ENCODE measurements at regions not wholly inside any gene's neighbourhood (a gene's known extent, or its start where the extent isn't known, plus 50 kb on each side); places are given as distances from the start of the nearest gene placed in this dataset.

- no peak overlapping the region for H2BK5ac ChIP-seq (ENCODE audit: low read depth, low read length)
Measured at GRCh38 chr9:16960084-16960483, 89.6 kb upstream of the BNC2 start.

More at GRCh38 chr9:16960084-16960483, 89.6 kb upstream of the BNC2 start:
- H4K5ac ChIP-seq (ENCODE audit: insufficient read length, low read depth, low read length): no peak overlapping the region
- TF ChIP-seq FOSL1 (IDR thresholded peaks at IDR 0.05; ENCODE audit: insufficient read depth, low read depth, low read length) (no peak), SIRT6 (IDR thresholded peaks at IDR 0.05; ENCODE audit: low read length) (no peak), CREB1 (IDR thresholded peaks at IDR 0.05) (no peak), PHF8 (conservative IDR thresholded peaks at IDR 0.05; ENCODE audit: low read depth, low read length) (no peak), BCL11A (IDR thresholded peaks at IDR 0.05; ENCODE audit: low read depth in 2 of 2, low read length in 2 of 2) (no peak), RNF2 (IDR thresholded peaks at IDR 0.05; ENCODE audit: borderline replicate concordance, low read depth, low read length, missing control alignments, poor library complexity, severe bottlenecking) (no peak)
- no peak overlapping the region for H3K27ac ChIP-seq (ENCODE audit: low read depth, low read length)
- no peak overlapping the region for H3K23ac ChIP-seq (ENCODE audit: insufficient read length)
- ChIA-PET CTCF (ENCODE audit: partially characterized antibody) (interaction anchor here (1.6 kb wide), 1 partner anchor 8 kb away, joined by 3 read pairs; no protein-coding TSS in a partner anchor), POLR2A (ENCODE audit: partially characterized antibody) (no interaction called here)
- H3K79me1 ChIP-seq (ENCODE audit: low read depth, low read length): no peaks in the 10 kb centered on the region
- 94% methylated on average over 2 of the region's 2 CpGs; no CpG with 5 or more reads in 1 of the 2 experiments for WGBS, 2 experiments (ENCODE audit: extremely low coverage in 1 of 2, insufficient coverage in 1 of 2, insufficient read length in 1 of 2, insufficient replicate concordance in 2 of 2, low coverage in 1 of 2, low lambda C conversion rate in 2 of 2, missing lambda C conversion rate in 1 of 2)
- H4K8ac ChIP-seq (ENCODE audit: extremely low read depth, insufficient read depth, low read length): no peak overlapping the region
- no peak overlapping the region for H3K14ac ChIP-seq (ENCODE audit: insufficient read length)
- H3K4ac ChIP-seq (replicated peaks; ENCODE audit: insufficient read length, low read depth, low read length): no peak overlapping the region
- H3K23me2 ChIP-seq (ENCODE audit: low read depth, low read length): no peaks in the 10 kb centered on the region; the same call in 1 of the 2 replicates
- no peak for FAIRE-seq
- H3K79me2 ChIP-seq (ENCODE audit: control insufficient read depth in 1 of 2, insufficient read depth in 2 of 2, low read length in 2 of 2): no peaks in the 10 kb centered on the region
- H2BK15ac ChIP-seq (ENCODE audit: low read length): no peak overlapping the region
- no peak overlapping the region for H2BK120ac ChIP-seq (replicated peaks; ENCODE audit: low read depth, low read length)
- H3K36me3 ChIP-seq (ENCODE audit: control insufficient read depth in 2 of 4, insufficient read depth in 4 of 4, low read length in 3 of 4): no peaks in the 10 kb centered on the region
- no peak overlapping the region for H3K4me3 ChIP-seq (ENCODE audit: extremely low read depth in 1 of 4, insufficient read depth in 2 of 4, low read depth in 3 of 4, low read length in 4 of 4)
- no peaks in the 10 kb centered on the region for H3K27me3 ChIP-seq (replicated peaks in 1 of 4; ENCODE audit: control insufficient read depth in 3 of 4, extremely low read depth in 1 of 4, insufficient read depth in 3 of 4, low read length in 3 of 4)
- H3K9me3 ChIP-seq (ENCODE audit: insufficient read depth in 2 of 2, low read depth in 1 of 2, low read length in 1 of 2): no peaks in the 10 kb centered on the region
- H4K91ac ChIP-seq (replicated peaks; ENCODE audit: insufficient read length, low read length): no peak overlapping the region
- no peak overlapping the region for H2BK12ac ChIP-seq (ENCODE audit: low read depth, low read length)
- no peak overlapping the region for H3K9ac ChIP-seq (replicated peaks in 1 of 4; ENCODE audit: extremely low read depth in 1 of 4, low read depth in 3 of 4, low read length in 3 of 4)
- H3K4me2 ChIP-seq (ENCODE audit: insufficient read depth in 1 of 2, low read depth in 2 of 2, low read length in 2 of 2): no peak overlapping the region
- H3K18ac ChIP-seq (ENCODE audit: extremely low read depth, low read length): no peak overlapping the region
- H3K56ac ChIP-seq (replicated peaks; ENCODE audit: insufficient read length, low read depth, low read length): no peak overlapping the region
- H4K20me1 ChIP-seq (replicated peaks in 1 of 2; ENCODE audit: control insufficient read depth in 1 of 2, insufficient read depth in 2 of 2, low read length in 2 of 2): no peaks in the 10 kb centered on the region
- H3K4me1 ChIP-seq (replicated peaks in 1 of 4; ENCODE audit: control insufficient read depth in 3 of 4, insufficient read depth in 4 of 4, low read length in 3 of 4): no peaks in the 10 kb centered on the region
- no peak overlapping the region for H2BK20ac ChIP-seq (ENCODE audit: low read length)
- H2AFZ ChIP-seq (ENCODE audit: low read length): no peak overlapping the region
- no peak for DNase-seq (ENCODE audit: low read depth in 1 of 2, low spot score in 2 of 2)
- H2AK5ac ChIP-seq (ENCODE audit: low read depth, low read length): no peak overlapping the region

Data from H1 (cell line).